Fibroblast of the aortic adventitia (primary cell): ENCODE measurements at regions not wholly inside any gene's neighbourhood (a gene's known extent, or its start where the extent isn't known, plus 50 kb on each side); places are given as distances from the start of the nearest gene placed in this dataset. TPM values are rescaled to one million over a fixed set of nuclear protein-coding genes. Genes with fewer than 3 reads are reported as not detected.

Experiments used
- DNase-seq: peaks from one replicate; pipeline ENCODE4 v3.0.0-alpha.2; 2010; ENCODE audit warnings: low read depth
- H3K4me3 ChIP-seq: 2 replicates; pipeline ENCODE4 v1.5.1; 2011; ENCODE audit warnings: low read depth, mild to moderate bottlenecking, control low read depth, low read length, moderate library complexity
- small RNA-seq: library from RNA; depleted of rRNA; stranded (forward); fragments of <200 nt; gene quantifications from one replicate; pipeline ENCODE3, GENCODE V24; 2012
- TF ChIP-seq, protein P1 (sequence below): IDR thresholded peaks from 2 replicates; pipeline ENCODE4 v1.5.1; 2011; ENCODE audit warnings: mild to moderate bottlenecking, low read length, control low read depth, inconsistent platforms; ENCODE audit not compliant: insufficient read depth

DNA sequence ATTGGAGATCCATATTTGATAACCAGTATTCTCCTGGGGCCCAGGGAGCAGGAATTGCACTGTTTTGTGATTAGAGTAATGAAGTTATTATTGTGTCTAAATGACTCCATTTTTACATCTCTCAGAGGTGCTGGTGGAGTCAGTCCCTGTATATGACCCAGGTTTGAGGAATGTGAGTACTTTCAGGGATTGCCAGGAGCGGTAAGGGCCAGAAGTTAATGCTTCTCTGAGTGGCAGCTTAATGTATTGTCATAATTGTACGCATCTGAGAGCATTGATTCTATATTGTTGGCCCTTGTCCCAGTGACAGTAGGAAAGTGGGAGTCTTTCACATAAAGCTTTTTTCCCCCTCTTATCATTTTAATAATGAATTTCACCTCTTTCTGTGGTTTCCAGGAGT, 146.2 kb downstream of the GATB start:
- DNase-seq: no peak
- H3K4me3 ChIP-seq: no peak overlapping the region
- TF ChIP-seq, protein P1, sequence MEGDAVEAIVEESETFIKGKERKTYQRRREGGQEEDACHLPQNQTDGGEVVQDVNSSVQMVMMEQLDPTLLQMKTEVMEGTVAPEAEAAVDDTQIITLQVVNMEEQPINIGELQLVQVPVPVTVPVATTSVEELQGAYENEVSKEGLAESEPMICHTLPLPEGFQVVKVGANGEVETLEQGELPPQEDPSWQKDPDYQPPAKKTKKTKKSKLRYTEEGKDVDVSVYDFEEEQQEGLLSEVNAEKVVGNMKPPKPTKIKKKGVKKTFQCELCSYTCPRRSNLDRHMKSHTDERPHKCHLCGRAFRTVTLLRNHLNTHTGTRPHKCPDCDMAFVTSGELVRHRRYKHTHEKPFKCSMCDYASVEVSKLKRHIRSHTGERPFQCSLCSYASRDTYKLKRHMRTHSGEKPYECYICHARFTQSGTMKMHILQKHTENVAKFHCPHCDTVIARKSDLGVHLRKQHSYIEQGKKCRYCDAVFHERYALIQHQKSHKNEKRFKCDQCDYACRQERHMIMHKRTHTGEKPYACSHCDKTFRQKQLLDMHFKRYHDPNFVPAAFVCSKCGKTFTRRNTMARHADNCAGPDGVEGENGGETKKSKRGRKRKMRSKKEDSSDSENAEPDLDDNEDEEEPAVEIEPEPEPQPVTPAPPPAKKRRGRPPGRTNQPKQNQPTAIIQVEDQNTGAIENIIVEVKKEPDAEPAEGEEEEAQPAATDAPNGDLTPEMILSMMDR: no peak

DNA sequence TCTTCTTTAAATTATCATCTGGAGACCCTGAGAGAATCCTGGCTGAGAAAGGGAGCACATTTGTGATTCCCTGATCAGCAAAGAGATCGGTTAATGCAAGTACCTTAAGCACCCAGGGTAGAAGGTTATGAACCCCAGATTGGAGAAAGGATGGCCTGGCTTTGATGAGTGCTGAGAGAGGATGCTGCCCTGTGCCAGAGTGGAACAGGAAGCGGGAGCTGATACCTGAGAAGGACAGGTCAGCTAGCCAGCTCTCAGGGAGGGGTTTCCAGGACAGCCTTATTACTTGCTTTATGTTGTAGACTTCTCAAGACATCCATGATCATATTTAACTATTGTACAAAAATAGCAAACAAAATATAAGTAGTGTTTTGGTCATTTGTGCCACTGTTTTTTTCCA, 141.9 kb downstream of the GATB start:
- H3K4me3 ChIP-seq: no peak overlapping the region
- no peak for DNase-seq
- TF ChIP-seq, protein P1: no peak

DNA sequence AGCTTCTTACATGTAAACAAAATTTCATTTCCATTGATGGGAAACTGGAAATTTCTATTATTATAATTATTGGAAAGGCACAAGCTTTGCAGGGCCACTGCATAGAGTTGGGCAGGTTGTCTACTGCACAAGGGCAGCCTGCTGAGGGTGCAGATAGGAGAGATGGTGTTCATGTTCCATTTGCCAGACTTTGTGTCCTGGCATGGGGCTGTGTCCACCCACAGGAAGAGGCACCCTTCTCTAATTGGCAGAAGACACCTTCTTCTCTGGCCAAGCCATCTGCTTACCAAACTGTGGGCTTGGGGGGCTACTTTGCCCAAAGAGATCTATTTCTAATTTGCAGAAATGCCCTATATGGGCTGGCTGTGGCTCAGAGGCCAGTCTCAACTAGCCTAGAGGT, 140.7 kb downstream of the GATB start:
- no peak overlapping the region for H3K4me3 ChIP-seq
- no peak for DNase-seq
- TF ChIP-seq, protein P1: no peak

Small RNA genes in the stretch of these regions (small RNA-seq; reads per million reads assigned to genes)
- gene RN7SKP35: not detected
